Natural killer cell (primary cell): ENCODE measurements at regions not wholly inside any gene's neighbourhood (a gene's known extent, or its start where the extent isn't known, plus 50 kb on each side); places are given as distances from the start of the nearest gene placed in this dataset.

ENCODE experiments used
- ATAC-seq, 3 donors: fragments of 150-1000 bp in 2 of 3; fragments of 200-7000 bp in 1 of 3; cut with Tn5 transposase; 1 replicate in 1 of 3; 2 replicates in 2 of 3; pipeline ENCODE4 v1.10.0; 2021; ENCODE audit warnings: mild to moderate bottlenecking in 2 of 3, moderate library complexity in 2 of 3
- DNase-seq, 2 donors: peaks; one replicate each; pipeline versions ENCODE4 v3.0.0 to v3.0.0-alpha.2; 2013 to 2021; ENCODE audit warnings: mixed read lengths in 1 of 2
- H3K27ac ChIP-seq: one replicate; pipeline ENCODE4 v1.5.1; 2013; ENCODE audit warnings: mild to moderate bottlenecking, low read length
- H3K27me3 ChIP-seq: one replicate; pipeline ENCODE4 v1.6.1; 2013; ENCODE audit warnings: low read length; ENCODE audit not compliant: control insufficient read depth, insufficient read depth
- H3K36me3 ChIP-seq: one replicate; pipeline ENCODE4 v1.6.1; 2013; ENCODE audit warnings: low read length; ENCODE audit not compliant: control insufficient read depth, insufficient read depth
- H3K4me1 ChIP-seq: one replicate; pipeline ENCODE4 v1.6.1; 2013; ENCODE audit warnings: low read length; ENCODE audit not compliant: control insufficient read depth, insufficient read depth
- H3K4me3 ChIP-seq: one replicate; pipeline ENCODE4 v1.5.1; 2013; ENCODE audit warnings: low read length
- H3K9me3 ChIP-seq: one replicate; pipeline ENCODE4 v1.6.1; 2013; ENCODE audit warnings: low read length; ENCODE audit not compliant: control insufficient read depth, insufficient read depth
- H3K27ac Mint-ChIP-seq, 2 donors: one replicate each; pipeline ENCODE4 v1.8.0; 2022; ENCODE audit warnings: mild to moderate bottlenecking in 2 of 2, mixed read lengths in 2 of 2, moderate library complexity in 1 of 2
- H3K27me3 Mint-ChIP-seq, 2 donors: one replicate each; pipeline ENCODE4 v1.8.0; 2022; ENCODE audit warnings: low read depth in 2 of 2, mixed read lengths in 2 of 2
- H3K36me3 Mint-ChIP-seq: one replicate; pipeline ENCODE4 v1.8.0; 2022; ENCODE audit warnings: mixed read lengths
- H3K4me1 Mint-ChIP-seq, 2 donors: one replicate each; pipeline ENCODE4 v1.8.0; 2022; ENCODE audit warnings: mixed read lengths in 2 of 2
- H3K4me3 Mint-ChIP-seq: one replicate; pipeline ENCODE4 v1.8.0; 2022; ENCODE audit warnings: mild to moderate bottlenecking, moderate library complexity, mixed read lengths
- H3K9me3 Mint-ChIP-seq, 2 donors: one replicate each; pipeline ENCODE4 v1.8.0; 2022; ENCODE audit warnings: mixed read lengths in 2 of 2
- CTCF ChIP-seq: fragments of 200-600 bp; IDR thresholded peaks from one replicate; pipeline ENCODE4 v1.8.0; 2022; ENCODE audit warnings: antibody characterized with exemption
- WGBS: methylation state at CpG from one replicate; pipeline ENCODE4 v1.1.7; 2013; ENCODE audit warnings: missing lambda C conversion rate; ENCODE audit not compliant: insufficient coverage; 5-methylcytosine and 5-hydroxymethylcytosine counted together
- intact Hi-C: fragments of 100-400 bp; cut with micrococcal nuclease; formaldehyde crosslinking; loops from one replicate; pipeline ENCODE4 v1.14.2; 2022

GRCh38 chr13:85693889-85694511, 105.2 kb downstream of the SLITRK6 start:
- Histone ChIP-seq H3K36me3 (no peaks in the 10 kb centered on the region), H3K4me3 (no peak overlapping the region), H3K27me3 (no peaks in the 10 kb centered on the region), H3K27ac (no peak overlapping the region), H3K4me1 (no peaks in the 10 kb centered on the region), H3K9me3 (peaks cover 2% of the 10 kb centered on the region)
- no peaks in the 10 kb centered on the region for H3K4me1 Mint-ChIP-seq
- no peaks in the 10 kb centered on the region for H3K36me3 Mint-ChIP-seq
- H3K4me3 Mint-ChIP-seq: no peak overlapping the region
- peaks cover 11 to 20% of the 10 kb centered on the region in 2 donors for H3K9me3 Mint-ChIP-seq
- intact Hi-C loops: no loop called here
- 68% methylated on average over 7 of the region's 7 CpGs for WGBS
- TF ChIP-seq CTCF: no peak
- DNase-seq: no peak
- ATAC-seq: no peak
- no peaks in the 10 kb centered on the region for H3K27me3 Mint-ChIP-seq
- no peak overlapping the region for H3K27ac Mint-ChIP-seq

- WGBS: no CpG with 5 or more reads among the region's 1 CpG
- H3K36me3 Mint-ChIP-seq: no peaks in the 10 kb centered on the region
Measured at GRCh38 chr13:85690368-85690767, 108.9 kb downstream of the SLITRK6 start.

GRCh38 chr13:85685436-85685835, 113.8 kb downstream of the SLITRK6 start:
- H3K36me3 ChIP-seq: no peaks in the 10 kb centered on the region
- H3K4me1 Mint-ChIP-seq: no peaks in the 10 kb centered on the region
- intact Hi-C loops: no loop called here

More at GRCh38 chr13:85690368-85690767, 108.9 kb downstream of the SLITRK6 start:
- ATAC-seq: no peak
- no peaks in the 10 kb centered on the region for H3K9me3 ChIP-seq
- intact Hi-C loops: loop anchor here (2.0 kb wide), 1 partner anchor 20 kb away; no protein-coding TSS in a partner anchor
- Mint-ChIP-seq H3K27ac (no peak overlapping the region), H3K27me3 (no peaks in the 10 kb centered on the region), H3K9me3 (peaks cover 16 to 22% of the 10 kb centered on the region in 2 donors), H3K4me3 (no peak overlapping the region), H3K4me1 (no peaks in the 10 kb centered on the region)
- no peak overlapping the region for H3K27ac ChIP-seq
- no peak for TF ChIP-seq CTCF
- no peaks in the 10 kb centered on the region for H3K4me1 ChIP-seq
- H3K4me3 ChIP-seq: no peak overlapping the region
- DNase-seq: no peak
- H3K27me3 ChIP-seq: no peaks in the 10 kb centered on the region
- H3K36me3 ChIP-seq: no peaks in the 10 kb centered on the region

More at GRCh38 chr13:85685436-85685835, 113.8 kb downstream of the SLITRK6 start:
- Mint-ChIP-seq H3K9me3 (peaks cover 16% of the 10 kb centered on the region in 2 donors), H3K4me3 (no peak overlapping the region), H3K27ac (no peak overlapping the region), H3K36me3 (peaks cover 6% of the 10 kb centered on the region), H3K27me3 (no peaks in the 10 kb centered on the region)
- H3K4me3 ChIP-seq: no peak overlapping the region
- WGBS: 86% methylated on average over 1 of the region's 1 CpG
- no peaks in the 10 kb centered on the region for H3K27me3 ChIP-seq
- no peaks in the 10 kb centered on the region for H3K9me3 ChIP-seq
- no peak for ATAC-seq
- no peaks in the 10 kb centered on the region for H3K4me1 ChIP-seq
- H3K27ac ChIP-seq: no peak overlapping the region
- no peak for DNase-seq
- no peak for TF ChIP-seq CTCF
